ENCODE measurements at regions not wholly inside any gene's neighbourhood (a gene's known extent, or its start where the extent isn't known, plus 50 kb on each side); places are given as distances from the start of the nearest gene placed in this dataset.

GRCh38 chr15:81619002-81619401 lies 245.0 kb upstream of the TMC3 start:
- no peak for DNase-seq (ENCODE audit: low spot score in 2 of 2)
- 80 to 91% methylated on average over 4 of the region's 4 CpGs for WGBS, 2 donors
- Histone ChIP-seq H3K27me3 (no peaks in the 10 kb centered on the region), H3K36me3 (no peaks in the 10 kb centered on the region), H3K4me1 (no peaks in the 10 kb centered on the region), H3K9me3 (no peaks in the 10 kb centered on the region), H3K27ac (no peak overlapping the region), H3K4me3 (no peak overlapping the region)
- TF ChIP-seq, protein P1, sequence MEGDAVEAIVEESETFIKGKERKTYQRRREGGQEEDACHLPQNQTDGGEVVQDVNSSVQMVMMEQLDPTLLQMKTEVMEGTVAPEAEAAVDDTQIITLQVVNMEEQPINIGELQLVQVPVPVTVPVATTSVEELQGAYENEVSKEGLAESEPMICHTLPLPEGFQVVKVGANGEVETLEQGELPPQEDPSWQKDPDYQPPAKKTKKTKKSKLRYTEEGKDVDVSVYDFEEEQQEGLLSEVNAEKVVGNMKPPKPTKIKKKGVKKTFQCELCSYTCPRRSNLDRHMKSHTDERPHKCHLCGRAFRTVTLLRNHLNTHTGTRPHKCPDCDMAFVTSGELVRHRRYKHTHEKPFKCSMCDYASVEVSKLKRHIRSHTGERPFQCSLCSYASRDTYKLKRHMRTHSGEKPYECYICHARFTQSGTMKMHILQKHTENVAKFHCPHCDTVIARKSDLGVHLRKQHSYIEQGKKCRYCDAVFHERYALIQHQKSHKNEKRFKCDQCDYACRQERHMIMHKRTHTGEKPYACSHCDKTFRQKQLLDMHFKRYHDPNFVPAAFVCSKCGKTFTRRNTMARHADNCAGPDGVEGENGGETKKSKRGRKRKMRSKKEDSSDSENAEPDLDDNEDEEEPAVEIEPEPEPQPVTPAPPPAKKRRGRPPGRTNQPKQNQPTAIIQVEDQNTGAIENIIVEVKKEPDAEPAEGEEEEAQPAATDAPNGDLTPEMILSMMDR (IDR thresholded peaks at IDR 0.05): no peak
- TF ChIP-seq EP300 (IDR thresholded peaks at IDR 0.05) (no peak), POLR2A (IDR thresholded peaks at IDR 0.05) (no peak)

GRCh38 chr15:81612631-81613030 lies 238.6 kb upstream of the TMC3 start:
- Histone ChIP-seq H3K9me3 (no peaks in the 10 kb centered on the region), H3K4me3 (no peak overlapping the region), H3K36me3 (no peaks in the 10 kb centered on the region), H3K27me3 (no peaks in the 10 kb centered on the region), H3K27ac (no peak overlapping the region), H3K4me1 (no peaks in the 10 kb centered on the region)
- TF ChIP-seq EP300 (IDR thresholded peaks at IDR 0.05): no peak
- TF ChIP-seq, protein P1 (IDR thresholded peaks at IDR 0.05): no peak
- TF ChIP-seq POLR2A (IDR thresholded peaks at IDR 0.05): no peak
- 88 to 91% methylated on average over 2 of the region's 2 CpGs for WGBS, 2 donors
- no peak for DNase-seq (ENCODE audit: low spot score in 2 of 2)

GRCh38 chr15:81611679-81612078 lies 237.7 kb upstream of the TMC3 start:
- DNase-seq (ENCODE audit: low spot score in 2 of 2): no peak
- Histone ChIP-seq H3K9me3 (no peaks in the 10 kb centered on the region), H3K27me3 (no peaks in the 10 kb centered on the region), H3K4me3 (no peak overlapping the region), H3K4me1 (no peaks in the 10 kb centered on the region), H3K27ac (no peak overlapping the region), H3K36me3 (no peaks in the 10 kb centered on the region)
- 76 to 82% methylated on average over 4 of the region's 4 CpGs for WGBS, 2 donors
- no peak for TF ChIP-seq POLR2A (IDR thresholded peaks at IDR 0.05)
- TF ChIP-seq, protein P1 (IDR thresholded peaks at IDR 0.05): no peak
- no peak for TF ChIP-seq EP300 (IDR thresholded peaks at IDR 0.05)

GRCh38 chr15:81608309-81608829 lies 234.4 kb upstream of the TMC3 start:
- TF ChIP-seq POLR2A (IDR thresholded peaks at IDR 0.05) (no peak), EP300 (IDR thresholded peaks at IDR 0.05) (no peak)
- TF ChIP-seq, protein P1 (IDR thresholded peaks at IDR 0.05): no peak
- 66 to 70% methylated on average over 2 of the region's 2 CpGs for WGBS, 2 donors

GRCh38 chr15:81604713-81605112 lies 230.7 kb upstream of the TMC3 start:
- H3K4me1 ChIP-seq: no peaks in the 10 kb centered on the region
- DNase-seq (ENCODE audit: low spot score in 2 of 2): no peak
- peaks cover 0 to 22% (median 2%) of the 10 kb centered on the region in 4 donors for H3K9me3 ChIP-seq
- no peaks in the 10 kb centered on the region for H3K36me3 ChIP-seq
- TF ChIP-seq POLR2A (IDR thresholded peaks at IDR 0.05) (no peak), EP300 (IDR thresholded peaks at IDR 0.05) (no peak)
- TF ChIP-seq, protein P1 (IDR thresholded peaks at IDR 0.05): no peak
- no peak overlapping the region for H3K27ac ChIP-seq
- no peak overlapping the region for H3K4me3 ChIP-seq
- H3K27me3 ChIP-seq: no peaks in the 10 kb centered on the region
- WGBS, 2 donors: 79 to 81% methylated on average over 5 of the region's 5 CpGs

More at GRCh38 chr15:81608309-81608829, 234.4 kb upstream of the TMC3 start:
- Histone ChIP-seq H3K27ac (no peak overlapping the region), H3K9me3 (no peaks in the 10 kb centered on the region), H3K4me1 (no peaks in the 10 kb centered on the region), H3K4me3 (no peak overlapping the region), H3K27me3 (no peaks in the 10 kb centered on the region), H3K36me3 (no peaks in the 10 kb centered on the region)
- DNase-seq (ENCODE audit: low spot score in 2 of 2): no peak
